GM04504 (cell line): ENCODE measurements at regions not wholly inside any gene's neighbourhood (a gene's known extent, or its start where the extent isn't known, plus 50 kb on each side); places are given as distances from the start of the nearest gene placed in this dataset.
"Not testable (repeated sequence)": the region's sequence is repeated elsewhere in the genome, so short reads cannot be mapped to it uniquely, and the experiment has no call there.

Source experiments
- DNase-seq: peaks from one replicate; pipeline ENCODE4 v3.0.0-alpha.2; 2012; ENCODE audit warnings: low read depth

- peak; percentile 54 for DNase-seq
These were observed 182.6 kb upstream of the CXCL12 start for GRCh38 chr10:44567471-44567870.

- DNase-seq, result peak; percentile 77
These were observed 184.5 kb upstream of the CXCL12 start for GRCh38 chr10:44569193-44570091.

GRCh38 chr10:44571701-44572100, 186.8 kb upstream of the CXCL12 start:
- no peak for DNase-seq

- DNase-seq, result no peak
These were observed 187.2 kb upstream of the CXCL12 start for GRCh38 chr10:44572146-44572545.

GRCh38 chr10:44573821-44574220, 188.9 kb upstream of the CXCL12 start:
- DNase-seq, result no peak

GRCh38 chr10:44574596-44575480, 189.9 kb upstream of the CXCL12 start:
- DNase-seq, result no peak

GRCh38 chr10:44575601-44576380, 190.9 kb upstream of the CXCL12 start:
- no peak for DNase-seq

- DNase-seq, result no peak
These were observed 191.8 kb upstream of the CXCL12 start for GRCh38 chr10:44576702-44577191.

- no peak for DNase-seq
These were observed 192.6 kb upstream of the CXCL12 start for GRCh38 chr10:44577533-44577932.

- no peak for DNase-seq
These were observed 193.4 kb upstream of the CXCL12 start for GRCh38 chr10:44578271-44578670.

GRCh38 chr10:44578963-44579362, 194.1 kb upstream of the CXCL12 start:
- not testable (repeated sequence) for DNase-seq

- DNase-seq, result no peak
These were observed 197.1 kb upstream of the CXCL12 start for GRCh38 chr10:44581996-44582395.

- no peak for DNase-seq
These were observed 202.8 kb upstream of the CXCL12 start for GRCh38 chr10:44587488-44588318.

- no peak for DNase-seq
These were observed 204.5 kb upstream of the CXCL12 start for GRCh38 chr10:44589181-44589943.

- no peak for DNase-seq
These were observed 205.1 kb upstream of the CXCL12 start for GRCh38 chr10:44589944-44590449.

- DNase-seq, result no peak
These were observed 207.0 kb upstream of the CXCL12 start for GRCh38 chr10:44591911-44592310.

GRCh38 chr10:44593952-44594351, 209.1 kb upstream of the CXCL12 start:
- no peak for DNase-seq

- DNase-seq, result no peak
These were observed 222.2 kb upstream of the CXCL12 start for GRCh38 chr10:44607116-44607515.

- no peak for DNase-seq
These were observed 234.0 kb upstream of the CXCL12 start for GRCh38 chr10:44618910-44619309.

GRCh38 chr10:44619521-44619920, 234.6 kb upstream of the CXCL12 start:
- DNase-seq, result no peak
